GM12878 (cell line): ENCODE measurements at regions not wholly inside any gene's neighbourhood (a gene's known extent, or its start where the extent isn't known, plus 50 kb on each side); places are given as distances from the start of the nearest gene placed in this dataset.

Experiments
- ATAC-seq: fragments of 200-7000 bp; cut with Tn5 transposase; 3 replicates; pipeline ENCODE4 v1.9.1; 2020; ENCODE audit warnings: mild to moderate bottlenecking, moderate library complexity
- BruUV-seq: library from RNA; stranded (reverse); fragments of 400-500 nt; replicated peaks from 2 replicates; lab custom pipeline; 2021; lab: Mats Ljungman, UMichigan
- CTCF ChIA-PET: fragments of 300-600 bp; sonication (Branson Sonifier 250); formaldehyde crosslinking; extraction: SDS; loops from one replicate; lab custom pipeline; 2021; ENCODE audit warnings: inconsistent platforms; lab: Yijun Ruan, JAX
- POLR2A ChIA-PET: fragments of 350-600 bp; formaldehyde crosslinking; extraction: SDS; loops from one replicate; lab custom pipeline; 2021; ENCODE audit warnings: inconsistent platforms; lab: Charles Lee
- RAD21 ChIA-PET: fragments of 300-600 bp; sonication (Branson Sonifier 250); formaldehyde crosslinking; loops from one replicate; lab custom pipeline; 2023; ENCODE audit warnings: antibody characterized with exemption; ENCODE audit not compliant: unreplicated experiment; lab: Charles Lee
- SMC1A ChIA-PET: fragments of 300-600 bp; sonication (Branson Sonifier 250); formaldehyde crosslinking; loops from one replicate; lab custom pipeline; 2023; ENCODE audit not compliant: unreplicated experiment, uncharacterized antibody; lab: Charles Lee
- DNase-seq: peaks from one replicate; pipeline ENCODE4 v3.0.0-alpha.2; 2011; ENCODE audit warnings: low read depth, low spot score
- FAIRE-seq: peaks from 3 replicates; lab custom pipeline; 2011; peaks lifted over from hg19 to GRCh38; lab: Jason Lieb, UNC
- H2AFZ ChIP-seq: 2 replicates; pipeline ENCODE4 v1.6.0; 2011; ENCODE audit warnings: low read depth, low read length, control low read depth; ENCODE audit not compliant: control insufficient read depth
- H3K27ac ChIP-seq: 2 replicates; pipeline ENCODE4 v1.5.1; 2011; ENCODE audit warnings: control low read depth; ENCODE audit not compliant: control insufficient read depth, insufficient read depth
- H3K27me3 ChIP-seq, 2 experiments: replicated peaks in 1 of 2; 2 replicates each; pipeline versions ENCODE4 v1.6.0 to v1.6.1; 2011; ENCODE audit warnings: low read length in 1 of 2; ENCODE audit not compliant: control insufficient read depth in 2 of 2, insufficient read depth in 2 of 2
- H3K36me3 ChIP-seq, 2 experiments: 2 replicates each; pipeline ENCODE4 v1.5.1; 2011; ENCODE audit warnings: low read length in 1 of 2; ENCODE audit not compliant: control insufficient read depth in 2 of 2, insufficient read depth in 2 of 2
- H3K4me1 ChIP-seq: 2 replicates; pipeline ENCODE4 v1.6.1; 2011; ENCODE audit warnings: mild to moderate bottlenecking, low read length, moderate library complexity, mixed read lengths; ENCODE audit not compliant: control insufficient read depth, insufficient read depth
- H3K4me2 ChIP-seq: 2 replicates; pipeline ENCODE4 v1.6.0; 2011; ENCODE audit warnings: control low read depth; ENCODE audit not compliant: control insufficient read depth, insufficient read depth
- H3K4me3 ChIP-seq: fragments of 200-600 bp; sonication (generic); 2 replicates; pipeline ENCODE4 v1.5.1; 2016
- H3K79me2 ChIP-seq: 2 replicates; pipeline ENCODE4 v1.6.0; 2011; ENCODE audit warnings: low read length; ENCODE audit not compliant: control insufficient read depth, insufficient read depth
- H3K9ac ChIP-seq: 2 replicates; pipeline ENCODE4 v1.8.0; 2011; ENCODE audit warnings: low read length, control low read depth, mixed read lengths; ENCODE audit not compliant: control insufficient read depth, insufficient read depth
- H3K9me3 ChIP-seq: replicated peaks from 3 replicates; pipeline ENCODE4 v1.5.1; 2011; ENCODE audit warnings: mild to moderate bottlenecking, low read length; ENCODE audit not compliant: control insufficient read depth, insufficient read depth
- H4K20me1 ChIP-seq: 2 replicates; pipeline ENCODE4 v1.6.0; 2011; ENCODE audit not compliant: control insufficient read depth, insufficient read depth
- BCL11A ChIP-seq: IDR thresholded peaks from 2 replicates; pipeline ENCODE4 v1.6.1; 2011; ENCODE audit warnings: low read depth, low read length
- BCL3 ChIP-seq: IDR thresholded peaks from 2 replicates; pipeline ENCODE4 v1.6.1; 2011; ENCODE audit warnings: borderline replicate concordance, low read depth, mild to moderate bottlenecking, moderate library complexity, low read length; ENCODE audit not compliant: insufficient read depth, poor library complexity, severe bottlenecking
- CEBPZ ChIP-seq: fragments of 150-350 bp; IDR thresholded peaks from 2 replicates; pipeline ENCODE4 v1.6.1; 2016; ENCODE audit warnings: low read depth, low read length
- E2F4 ChIP-seq: IDR thresholded peaks from 2 replicates; pipeline ENCODE4 v1.6.1; 2012; ENCODE audit warnings: low read depth, low read length, improper control_type of control experiment
- PML ChIP-seq: IDR thresholded peaks from 2 replicates; pipeline ENCODE4 v1.6.1; 2012; ENCODE audit warnings: low read length, inconsistent platforms
- POLR2A ChIP-seq: IDR thresholded peaks from 2 replicates; pipeline ENCODE4 v1.6.1; 2011; ENCODE audit warnings: low read depth, mild to moderate bottlenecking, low read length
- POLR2AphosphoS5 ChIP-seq: IDR thresholded peaks from 2 replicates; pipeline ENCODE4 v1.6.1; 2011; ENCODE audit warnings: mild to moderate bottlenecking, low read length, inconsistent platforms
- RELB ChIP-seq: fragments of 450-650 bp; IDR thresholded peaks from 2 replicates; pipeline ENCODE4 v1.6.1; 2017; ENCODE audit warnings: low read depth, mild to moderate bottlenecking, moderate library complexity
- RUNX3 ChIP-seq: IDR thresholded peaks from 2 replicates; pipeline ENCODE4 v1.6.1; 2012; ENCODE audit warnings: low read length, inconsistent platforms
- SMAD1 ChIP-seq: fragments of 450-650 bp; IDR thresholded peaks from 2 replicates; pipeline ENCODE4 v1.6.1; 2018; ENCODE audit warnings: mild to moderate bottlenecking, low read depth; ENCODE audit not compliant: partially characterized antibody
- USF2 ChIP-seq: IDR thresholded peaks from 2 replicates; pipeline ENCODE4 v1.6.1; 2011; ENCODE audit warnings: low read depth, low read length, improper control_type of control experiment, borderline replicate concordance
- WRNIP1 ChIP-seq: IDR thresholded peaks from 2 replicates; pipeline ENCODE4 v1.6.1; 2011; ENCODE audit warnings: low read depth, low read length, improper control_type of control experiment, borderline replicate concordance
- ZNF687 ChIP-seq: fragments of 450-650 bp; IDR thresholded peaks from 2 replicates; pipeline ENCODE4 v1.6.1; 2017; ENCODE audit warnings: mild to moderate bottlenecking, moderate library complexity
- WGBS: methylation state at CpG from one replicate; pipeline ENCODE4 v1.1.6; 2016; ENCODE audit warnings: low lambda C conversion rate; ENCODE audit not compliant: insufficient replicate concordance, insufficient coverage; ENCODE audit errors: missing lambda C conversion rate; 5-methylcytosine and 5-hydroxymethylcytosine counted together
- in situ Hi-C: fragments of 300-500 bp; cut with MboI; formaldehyde crosslinking; loops from 9 replicates; pipeline ENCODE4 v1.14.3; 2018; ENCODE audit warnings: mixed read lengths
- intact Hi-C: fragments of 100-400 bp; cut with micrococcal nuclease; formaldehyde crosslinking; loops from one replicate; pipeline ENCODE4 v1.14.2; 2022; ENCODE audit not compliant: unreplicated experiment

GRCh38 chr2:56962673-56963072, 778.9 kb downstream of the CCDC85A start:
- SMC1A ChIA-PET, result no interaction called here
- WGBS, result 38% methylated on average over 1 of the region's 1 CpG
- CTCF ChIA-PET, result no interaction called here
- no peaks in the 10 kb centered on the region for H3K9me3 ChIP-seq
- RAD21 ChIA-PET, result no interaction called here
- intact Hi-C loops (no loop called here), in situ Hi-C loops (no loop called here)
- no TSS peak for BruUV-seq
- ATAC-seq (no peak), DNase-seq (no peak), FAIRE-seq (no peak)
- no peaks in the 10 kb centered on the region for H3K4me1 ChIP-seq
- no peak overlapping the region for H3K4me3 ChIP-seq
- no peaks in the 10 kb centered on the region for H3K79me2 ChIP-seq
- no peak overlapping the region for H3K9ac ChIP-seq
- POLR2A ChIA-PET, result no interaction called here
- H3K4me2 ChIP-seq, result no peak overlapping the region
- H3K27ac ChIP-seq, result no peak overlapping the region
- no peaks in the 10 kb centered on the region for H3K27me3 ChIP-seq
- TF ChIP-seq BCL11A, result no peak
- TF ChIP-seq WRNIP1, result no peak
- no peak for TF ChIP-seq ZNF687
- no peak for TF ChIP-seq POLR2A
- no peak for TF ChIP-seq RELB
- TF ChIP-seq E2F4, result no peak
- TF ChIP-seq POLR2AphosphoS5, result no peak
- TF ChIP-seq PML, result no peak
- TF ChIP-seq SMAD1, result no peak
- no peak for TF ChIP-seq USF2
- no peak for TF ChIP-seq BCL3
- no peak for TF ChIP-seq RUNX3
- no peak for TF ChIP-seq CEBPZ
- no peak overlapping the region for H2AFZ ChIP-seq
- no peaks in the 10 kb centered on the region for H3K36me3 ChIP-seq
- no peaks in the 10 kb centered on the region for H4K20me1 ChIP-seq
